Fibroblast of lung (primary cell): ENCODE measurements at regions not wholly inside any gene's neighbourhood (a gene's known extent, or its start where the extent isn't known, plus 50 kb on each side); places are given as distances from the start of the nearest gene placed in this dataset.
A peak's percentile ranks its signal among the peaks of the same experiment; 100 is the strongest.

Source experiments
- DNase-seq, 2 donors: peaks; one replicate each; pipeline versions ENCODE4 v3.0.0 to v3.0.0-alpha.2; 2010; ENCODE audit warnings: low read depth in 2 of 2
- H2AFZ ChIP-seq: 2 replicates; pipeline ENCODE4 v1.5.1; 2012; ENCODE audit warnings: low read length, control low read depth, inconsistent platforms
- H3K27ac ChIP-seq: 2 replicates; pipeline ENCODE4 v1.5.1; 2011; ENCODE audit warnings: low read length, control low read depth; ENCODE audit not compliant: insufficient read depth
- H3K27me3 ChIP-seq: 2 replicates; pipeline ENCODE4 v1.5.1; 2011; ENCODE audit warnings: mild to moderate bottlenecking, low read length; ENCODE audit not compliant: control insufficient read depth, insufficient read depth
- H3K36me3 ChIP-seq: 2 replicates; pipeline ENCODE4 v1.5.1; 2011; ENCODE audit warnings: low read length; ENCODE audit not compliant: control insufficient read depth, insufficient read depth
- H3K4me1 ChIP-seq: 2 replicates; pipeline ENCODE4 v1.5.1; 2011; ENCODE audit warnings: low read length; ENCODE audit not compliant: control insufficient read depth, insufficient read depth; ENCODE audit errors: extremely low read depth
- H3K4me2 ChIP-seq: 2 replicates; pipeline ENCODE4 v1.5.1; 2011; ENCODE audit warnings: low read length, control low read depth; ENCODE audit not compliant: insufficient read depth; ENCODE audit errors: extremely low read depth
- H3K4me3 ChIP-seq, 4 experiments: fragments of 200-600 bp in 1 of 4; sonication (generic) in 1 of 4; replicated peaks in 1 of 4; 2 replicates each; pipeline ENCODE4 v1.5.1; 2011 to 2016; ENCODE audit warnings: low read length in 4 of 4, low read depth in 3 of 4, mild to moderate bottlenecking in 3 of 4, control low read depth in 2 of 4, inconsistent platforms in 1 of 4, mixed read lengths in 1 of 4; ENCODE audit not compliant: insufficient read depth in 1 of 4; ENCODE audit errors: control extremely low read depth in 1 of 4
- H3K79me2 ChIP-seq: 2 replicates; pipeline ENCODE4 v1.5.1; 2012; ENCODE audit warnings: mild to moderate bottlenecking, low read length, inconsistent platforms; ENCODE audit not compliant: control insufficient read depth, insufficient read depth
- H3K9ac ChIP-seq: 2 replicates; pipeline ENCODE4 v1.5.1; 2011; ENCODE audit warnings: mild to moderate bottlenecking, low read length, control low read depth; ENCODE audit not compliant: insufficient read depth
- H3K9me3 ChIP-seq: 2 replicates; pipeline ENCODE4 v1.5.1; 2012; ENCODE audit warnings: low read depth, low read length; ENCODE audit not compliant: control insufficient read depth, insufficient read depth
- H4K20me1 ChIP-seq: 2 replicates; pipeline ENCODE4 v1.5.1; 2011; ENCODE audit warnings: low read length; ENCODE audit not compliant: control insufficient read depth, insufficient read depth; ENCODE audit errors: extremely low read depth
- CTCF ChIP-seq, 2 donors: IDR thresholded peaks in 1 of 2; conservative IDR thresholded peaks in 1 of 2; 1 replicate in 1 of 2; 2 replicates in 1 of 2; pipeline ENCODE4 v1.5.1; 2011 to 2012; ENCODE audit warnings: low read length in 2 of 2, control low read depth in 1 of 2, inconsistent platforms in 1 of 2, low read depth in 1 of 2, mild to moderate bottlenecking in 1 of 2
- EZH2 ChIP-seq: IDR thresholded peaks from 2 replicates; pipeline ENCODE4 v1.5.1; 2012; ENCODE audit warnings: low read length, control low read depth, mild to moderate bottlenecking; ENCODE audit errors: missing control alignments

- Histone ChIP-seq H4K20me1 (no peaks in the 10 kb centered on the region), H3K4me2 (no peak overlapping the region), H3K27me3 (no peaks in the 10 kb centered on the region), H3K79me2 (no peaks in the 10 kb centered on the region), H3K4me1 (no peaks in the 10 kb centered on the region), H3K9me3 (no peaks in the 10 kb centered on the region), H2AFZ (no peak overlapping the region), H3K36me3 (no peaks in the 10 kb centered on the region), H3K27ac (no peak overlapping the region), H3K4me3 (no peak overlapping the region), H3K9ac (no peak overlapping the region)
- DNase-seq = peak in 1 of 2 donors; percentile 1
- TF ChIP-seq EZH2 (no peak), CTCF (conservative IDR thresholded peaks at IDR 0.05 in 1 of 2, IDR thresholded peaks at IDR 0.05 in 1 of 2; ENCODE audit: low read depth in 1 of 2, low read length in 2 of 2) (no peak)
Observed at GRCh38 chr10:111221682-111222480, 145.1 kb downstream of the ADRA2A start.

- H4K20me1 ChIP-seq = no peaks in the 10 kb centered on the region
- H3K79me2 ChIP-seq = no peaks in the 10 kb centered on the region
- H2AFZ ChIP-seq = no peak overlapping the region
- H3K27me3 ChIP-seq = no peaks in the 10 kb centered on the region
- no peak overlapping the region for H3K9ac ChIP-seq
- no peaks in the 10 kb centered on the region for H3K4me1 ChIP-seq
- no peak overlapping the region for H3K4me2 ChIP-seq
- DNase-seq = no peak
- no peak overlapping the region for H3K27ac ChIP-seq
- no peak overlapping the region for H3K4me3 ChIP-seq
- H3K36me3 ChIP-seq = no peaks in the 10 kb centered on the region
- TF ChIP-seq EZH2 (no peak), CTCF (conservative IDR thresholded peaks at IDR 0.05 in 1 of 2, IDR thresholded peaks at IDR 0.05 in 1 of 2; ENCODE audit: low read depth in 1 of 2, low read length in 2 of 2) (no peak)
- H3K9me3 ChIP-seq = no peaks in the 10 kb centered on the region
Observed at GRCh38 chr10:111222961-111223360, 146.1 kb downstream of the ADRA2A start.

GRCh38 chr10:111231779-111232178 is 154.9 kb downstream of the ADRA2A start:
- no peak for TF ChIP-seq EZH2
- TF ChIP-seq CTCF (conservative IDR thresholded peaks at IDR 0.05 in 1 of 2, IDR thresholded peaks at IDR 0.05 in 1 of 2; ENCODE audit: low read depth in 1 of 2, low read length in 2 of 2) = no peak
- no peaks in the 10 kb centered on the region for H4K20me1 ChIP-seq
- H3K27me3 ChIP-seq = no peaks in the 10 kb centered on the region
- H3K36me3 ChIP-seq = no peaks in the 10 kb centered on the region
- H3K27ac ChIP-seq = no peak overlapping the region
- H3K9me3 ChIP-seq = no peaks in the 10 kb centered on the region
- no peak overlapping the region for H2AFZ ChIP-seq
- H3K79me2 ChIP-seq = no peaks in the 10 kb centered on the region
- no peak overlapping the region for H3K9ac ChIP-seq
- no peak overlapping the region for H3K4me3 ChIP-seq
- no peak overlapping the region for H3K4me2 ChIP-seq
- H3K4me1 ChIP-seq = no peaks in the 10 kb centered on the region
- DNase-seq = no peak
